GM12864 (cell line): ENCODE measurements at regions not wholly inside any gene's neighbourhood (a gene's known extent, or its start where the extent isn't known, plus 50 kb on each side); places are given as distances from the start of the nearest gene placed in this dataset.

Source experiments
- DNase-seq: peaks from one replicate; pipeline ENCODE4 v3.0.0-alpha.2; 2011; ENCODE audit warnings: low read depth
- H3K4me3 ChIP-seq: 2 replicates; pipeline ENCODE4 v1.5.1; 2011; ENCODE audit warnings: mild to moderate bottlenecking, low read depth, low read length, control low read depth
- TF ChIP-seq, protein P1 (sequence below): IDR thresholded peaks from 2 replicates; pipeline ENCODE4 v1.5.1; 2011; ENCODE audit warnings: low read depth, mild to moderate bottlenecking, moderate library complexity, low read length, control low read depth, inconsistent platforms; ENCODE audit errors: missing control alignments

DNA sequence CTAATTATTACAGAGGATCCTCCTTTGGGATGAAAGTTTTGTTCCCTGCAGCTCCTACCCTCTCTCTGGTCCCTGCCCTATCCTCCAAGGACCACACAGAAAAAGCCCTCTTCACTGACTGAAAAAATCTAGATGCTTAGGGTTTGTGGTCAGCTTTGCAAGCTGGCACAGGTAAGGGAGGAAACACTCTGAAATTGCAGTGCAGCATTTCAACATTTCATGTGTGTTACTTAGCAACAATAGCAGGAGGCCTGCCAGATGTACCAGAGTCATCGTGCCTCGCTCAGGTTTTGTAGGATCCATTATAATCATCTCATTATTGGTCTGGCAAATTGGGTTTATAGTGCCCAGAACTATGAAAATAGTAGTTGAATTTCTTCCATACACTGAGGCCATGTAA is 109.5 kb downstream of the PALM2AKAP2 start:
- TF ChIP-seq, protein P1, sequence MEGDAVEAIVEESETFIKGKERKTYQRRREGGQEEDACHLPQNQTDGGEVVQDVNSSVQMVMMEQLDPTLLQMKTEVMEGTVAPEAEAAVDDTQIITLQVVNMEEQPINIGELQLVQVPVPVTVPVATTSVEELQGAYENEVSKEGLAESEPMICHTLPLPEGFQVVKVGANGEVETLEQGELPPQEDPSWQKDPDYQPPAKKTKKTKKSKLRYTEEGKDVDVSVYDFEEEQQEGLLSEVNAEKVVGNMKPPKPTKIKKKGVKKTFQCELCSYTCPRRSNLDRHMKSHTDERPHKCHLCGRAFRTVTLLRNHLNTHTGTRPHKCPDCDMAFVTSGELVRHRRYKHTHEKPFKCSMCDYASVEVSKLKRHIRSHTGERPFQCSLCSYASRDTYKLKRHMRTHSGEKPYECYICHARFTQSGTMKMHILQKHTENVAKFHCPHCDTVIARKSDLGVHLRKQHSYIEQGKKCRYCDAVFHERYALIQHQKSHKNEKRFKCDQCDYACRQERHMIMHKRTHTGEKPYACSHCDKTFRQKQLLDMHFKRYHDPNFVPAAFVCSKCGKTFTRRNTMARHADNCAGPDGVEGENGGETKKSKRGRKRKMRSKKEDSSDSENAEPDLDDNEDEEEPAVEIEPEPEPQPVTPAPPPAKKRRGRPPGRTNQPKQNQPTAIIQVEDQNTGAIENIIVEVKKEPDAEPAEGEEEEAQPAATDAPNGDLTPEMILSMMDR = no peak
- DNase-seq = no peak

DNA sequence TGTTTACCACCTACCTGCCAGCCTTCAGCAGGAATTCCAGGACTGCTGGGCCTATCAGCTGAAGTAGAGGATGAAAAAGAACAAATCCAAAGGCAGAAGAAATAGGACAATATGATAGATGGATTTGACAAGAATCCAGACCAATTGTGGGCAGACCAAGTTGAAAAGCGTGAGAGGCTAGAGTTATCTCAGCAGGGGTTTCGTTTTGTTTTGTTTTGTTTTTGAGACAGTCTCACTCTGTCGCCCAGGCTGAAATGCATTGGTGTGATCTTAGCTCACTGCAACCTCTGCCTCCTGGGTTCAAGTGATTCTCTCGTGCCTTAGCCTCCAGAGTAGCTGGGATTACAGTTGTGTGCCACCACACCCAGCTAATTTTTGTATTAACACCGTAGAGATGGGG is 113.2 kb downstream of the PALM2AKAP2 start:
- H3K4me3 ChIP-seq = no peak overlapping the region
- DNase-seq = no peak
- TF ChIP-seq, protein P1 = no peak

More for the DNA sequence above, 109.5 kb downstream of the PALM2AKAP2 start:
- H3K4me3 ChIP-seq = no peak overlapping the region

DNA sequence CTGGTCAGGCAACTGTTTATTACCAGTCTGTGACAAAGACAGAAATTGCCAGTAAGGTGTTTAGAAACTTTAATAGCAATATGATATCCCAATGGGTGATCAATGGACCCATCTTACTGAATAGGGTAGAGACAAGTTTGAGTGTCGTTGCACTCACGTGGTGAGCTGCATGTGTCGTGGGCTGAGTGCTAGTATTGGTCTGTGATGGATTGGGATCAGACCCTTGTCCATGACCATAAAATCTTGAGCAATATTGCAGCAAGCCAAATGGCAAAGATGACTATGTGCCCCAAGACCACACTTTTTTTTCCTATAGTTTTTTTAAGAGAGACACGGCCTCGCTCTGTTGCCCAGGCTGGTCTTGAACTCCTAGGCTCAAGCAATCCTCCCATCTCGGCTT is 114.5 kb downstream of the PALM2AKAP2 start:
- H3K4me3 ChIP-seq = no peak overlapping the region
- TF ChIP-seq, protein P1 = no peak
- DNase-seq = no peak

DNA sequence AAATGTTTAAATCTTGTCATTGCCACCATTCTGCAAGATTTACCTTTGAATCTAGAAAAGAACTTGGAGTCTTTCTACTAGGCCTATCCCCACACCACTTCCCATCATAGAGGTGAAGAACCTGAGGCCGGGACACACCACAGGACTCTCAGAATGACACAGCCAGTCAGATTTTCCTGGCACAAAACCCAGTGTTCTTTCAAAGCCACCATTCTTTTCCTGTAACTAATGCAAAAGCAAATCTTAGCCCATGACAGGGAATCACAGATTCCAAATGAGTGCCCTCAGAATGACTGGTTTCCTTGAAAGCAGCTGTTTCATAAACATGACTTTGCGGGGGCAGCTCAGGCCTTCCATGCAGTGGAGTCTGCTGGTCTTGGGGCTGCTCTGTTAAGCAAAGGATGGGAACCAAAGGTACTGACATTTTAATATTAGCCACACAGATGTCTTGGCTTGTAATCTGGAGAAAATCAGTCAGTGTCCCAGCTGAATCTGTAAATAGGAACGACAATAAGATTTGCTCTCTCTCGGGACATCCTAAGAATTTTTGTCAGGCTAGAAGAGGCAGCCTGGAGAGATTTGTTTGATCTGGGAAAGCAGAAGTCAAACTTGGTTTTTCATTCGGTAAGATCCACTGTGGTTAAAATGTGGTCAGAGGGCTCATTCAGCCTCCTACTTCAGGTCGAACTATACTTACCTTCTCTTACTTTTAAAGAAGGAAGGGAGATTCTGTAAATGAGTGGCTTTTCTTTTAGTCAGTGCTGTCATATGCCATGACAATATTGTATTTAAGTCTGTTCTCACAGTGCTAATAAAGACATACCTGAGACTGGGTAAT is 115.1 kb downstream of the PALM2AKAP2 start:
- TF ChIP-seq, protein P1 = no peak
- no peak for DNase-seq
- no peak overlapping the region for H3K4me3 ChIP-seq

DNA sequence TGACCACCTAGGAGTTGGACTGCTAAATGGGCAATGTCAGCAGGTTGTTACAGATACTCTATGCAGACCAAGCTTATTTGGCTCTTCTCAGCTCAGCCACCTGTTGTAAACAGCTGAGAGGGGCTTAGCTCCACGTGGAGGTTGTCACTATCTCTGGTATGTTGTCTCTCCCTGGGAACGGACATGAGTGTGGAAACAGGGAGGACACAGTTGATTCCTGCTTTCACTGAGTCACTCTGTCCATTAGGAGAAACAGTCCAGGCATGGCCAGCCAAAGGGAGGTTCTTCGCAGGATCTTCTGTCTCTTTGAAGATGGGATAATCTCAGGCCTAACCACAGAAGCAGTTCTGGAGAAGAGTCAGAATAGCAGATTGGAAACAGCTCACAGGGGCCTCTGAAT is 121.2 kb downstream of the PALM2AKAP2 start:
- no peak overlapping the region for H3K4me3 ChIP-seq
- DNase-seq = no peak
- TF ChIP-seq, protein P1 = no peak

DNA sequence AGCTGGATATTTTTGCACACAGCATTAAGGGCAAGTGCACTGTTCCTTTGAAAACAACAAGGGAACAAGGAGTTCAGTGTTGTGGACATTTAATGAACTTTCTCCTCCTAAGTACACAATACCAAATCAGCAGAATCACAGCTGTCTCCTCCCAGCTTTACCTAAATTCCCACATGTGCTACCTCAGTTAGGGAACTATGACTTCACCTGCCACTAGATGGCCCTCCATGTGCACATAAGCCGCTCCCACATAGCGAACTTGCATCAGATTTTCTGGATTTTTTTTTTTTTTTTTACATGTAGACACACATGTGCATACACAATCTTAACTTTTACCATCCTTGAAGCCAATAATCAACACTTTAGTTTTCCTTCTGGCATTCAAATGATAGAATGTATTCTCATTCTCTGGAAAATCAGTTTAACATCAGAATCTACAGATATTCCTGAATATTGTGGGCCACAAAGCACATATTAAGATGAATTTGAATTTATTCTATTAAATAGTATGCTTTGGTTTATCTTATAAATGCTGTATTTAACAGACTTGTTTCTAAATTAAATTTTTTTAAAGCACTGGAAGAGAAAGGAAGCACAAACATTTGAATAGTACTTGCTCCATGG is 123.6 kb downstream of the PALM2AKAP2 start:
- no peak for DNase-seq
- TF ChIP-seq, protein P1 = peak; percentile 79
- no peak overlapping the region for H3K4me3 ChIP-seq
